ENCODE measurements at regions not wholly inside any gene's neighbourhood (a gene's known extent, or its start where the extent isn't known, plus 50 kb on each side); places are given as distances from the start of the nearest gene placed in this dataset.

- POLR2A ChIA-PET = no interaction called here
- no TSS peak for BruUV-seq (replicated peaks)
- TF ChIP-seq CTCF (conservative IDR thresholded peaks at IDR 0.05; ENCODE audit: low read length) (no peak), EZH2phosphoT487 (IDR thresholded peaks at IDR 0.05; ENCODE audit: borderline replicate concordance, low read depth, low read length) (no peak)
- DNase-seq (ENCODE audit: low spot score) = no peak
- H3K79me2 ChIP-seq (ENCODE audit: insufficient read depth, low read depth, low read length) = no peaks in the 10 kb centered on the region
- no peaks in the 10 kb centered on the region for H3K9me2 ChIP-seq (ENCODE audit: insufficient read depth, low read length)
- no peaks in the 10 kb centered on the region for H4K20me1 ChIP-seq (ENCODE audit: insufficient read depth, low read length)
- no peaks in the 10 kb centered on the region for H3K36me3 ChIP-seq (ENCODE audit: insufficient read depth, low read length)
- no peak overlapping the region for H3K4me2 ChIP-seq (ENCODE audit: low read length)
- intact Hi-C loops (cut with micrococcal nuclease; ENCODE audit: unreplicated experiment) = no loop called here
- no peak overlapping the region for H2AFZ ChIP-seq (ENCODE audit: low read length)
- H3K27ac ChIP-seq (ENCODE audit: low read depth, low read length, poor library complexity, severe bottlenecking) = no peak overlapping the region
- no peak overlapping the region for H3K4me3 ChIP-seq (ENCODE audit: low read depth, low read length, poor library complexity, severe bottlenecking)
- no peaks in the 10 kb centered on the region for H3K9me3 ChIP-seq (ENCODE audit: low read length)
- no peaks in the 10 kb centered on the region for H3K4me1 ChIP-seq (ENCODE audit: insufficient read depth, low read length, poor library complexity, severe bottlenecking)
- CTCF ChIA-PET (ENCODE audit: unreplicated experiment) = no interaction called here
Observed at GRCh38 chr3:190741788-190742187, 120.7 kb downstream of the GMNC start.

- Histone ChIP-seq H3K4me3 (ENCODE audit: low read depth, low read length, poor library complexity, severe bottlenecking) (no peak overlapping the region), H4K20me1 (ENCODE audit: insufficient read depth, low read length) (no peaks in the 10 kb centered on the region), H2AFZ (ENCODE audit: low read length) (no peak overlapping the region), H3K36me3 (ENCODE audit: insufficient read depth, low read length) (no peaks in the 10 kb centered on the region), H3K4me2 (ENCODE audit: low read length) (no peak overlapping the region), H3K79me2 (ENCODE audit: insufficient read depth, low read depth, low read length) (no peaks in the 10 kb centered on the region), H3K9me3 (ENCODE audit: low read length) (no peaks in the 10 kb centered on the region), H3K27ac (ENCODE audit: low read depth, low read length, poor library complexity, severe bottlenecking) (no peak overlapping the region), H3K4me1 (ENCODE audit: insufficient read depth, low read length, poor library complexity, severe bottlenecking) (no peaks in the 10 kb centered on the region), H3K9me2 (ENCODE audit: insufficient read depth, low read length) (no peaks in the 10 kb centered on the region)
- no peak for TF ChIP-seq CTCF (conservative IDR thresholded peaks at IDR 0.05; ENCODE audit: low read length)
- no peak for TF ChIP-seq EZH2phosphoT487 (IDR thresholded peaks at IDR 0.05; ENCODE audit: borderline replicate concordance, low read depth, low read length)
- intact Hi-C loops (cut with micrococcal nuclease; ENCODE audit: unreplicated experiment) = no loop called here
- POLR2A ChIA-PET = interaction anchor here (0.5 to 1.6 kb wide), 2 partner anchors 14 to 53 kb away, joined by 3 to 4 read pairs; no protein-coding TSS in a partner anchor
- CTCF ChIA-PET (ENCODE audit: unreplicated experiment) = no interaction called here
- no peak for DNase-seq (ENCODE audit: low spot score)
- BruUV-seq (replicated peaks) = no TSS peak
Observed at GRCh38 chr3:190739641-190740185, 122.8 kb downstream of the GMNC start.

GRCh38 chr3:190738636-190739155 is 123.8 kb downstream of the GMNC start:
- Histone ChIP-seq H3K27ac (ENCODE audit: low read depth, low read length, poor library complexity, severe bottlenecking) (no peak overlapping the region), H3K4me2 (ENCODE audit: low read length) (no peak overlapping the region), H3K79me2 (ENCODE audit: insufficient read depth, low read depth, low read length) (no peaks in the 10 kb centered on the region), H3K9me2 (ENCODE audit: insufficient read depth, low read length) (no peaks in the 10 kb centered on the region), H3K36me3 (ENCODE audit: insufficient read depth, low read length) (no peaks in the 10 kb centered on the region), H3K4me3 (ENCODE audit: low read depth, low read length, poor library complexity, severe bottlenecking) (no peak overlapping the region), H3K4me1 (ENCODE audit: insufficient read depth, low read length, poor library complexity, severe bottlenecking) (no peaks in the 10 kb centered on the region), H3K9me3 (ENCODE audit: low read length) (no peaks in the 10 kb centered on the region), H4K20me1 (ENCODE audit: insufficient read depth, low read length) (no peaks in the 10 kb centered on the region), H2AFZ (ENCODE audit: low read length) (no peak overlapping the region)
- BruUV-seq (replicated peaks) = no TSS peak
- DNase-seq (ENCODE audit: low spot score) = no peak
- ChIA-PET CTCF (ENCODE audit: unreplicated experiment) (no interaction called here), POLR2A (no interaction called here)
- TF ChIP-seq EZH2phosphoT487 (IDR thresholded peaks at IDR 0.05; ENCODE audit: borderline replicate concordance, low read depth, low read length) = no peak
- no peak for TF ChIP-seq CTCF (conservative IDR thresholded peaks at IDR 0.05; ENCODE audit: low read length)
- intact Hi-C loops (cut with micrococcal nuclease; ENCODE audit: unreplicated experiment) = no loop called here

All from OCI-LY7 (cell line).